ENCODE measurements at regions not wholly inside any gene's neighbourhood (a gene's known extent, or its start where the extent isn't known, plus 50 kb on each side); places are given as distances from the start of the nearest gene placed in this dataset.

DNA sequence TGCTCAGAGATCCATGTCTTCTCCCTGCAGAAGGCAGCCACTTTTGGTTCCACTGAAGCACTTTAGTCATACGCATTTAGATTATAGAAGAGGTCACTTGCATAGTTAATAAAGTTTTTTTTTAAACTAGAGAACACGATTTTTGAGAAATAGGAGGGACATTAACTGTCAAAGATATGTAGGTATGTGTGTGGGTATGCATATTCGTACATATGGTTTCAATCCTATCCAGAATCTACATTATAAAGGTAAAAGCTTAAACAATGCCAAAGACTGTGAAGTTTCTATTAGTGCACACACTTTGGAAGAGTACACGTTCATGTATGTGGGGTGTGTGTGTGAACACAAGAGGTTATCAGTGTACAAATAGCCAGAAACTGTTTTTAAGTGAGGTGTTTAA lies 103.2 kb downstream of the BTBD3 start:
- FAIRE-seq = no peak
- TF ChIP-seq GATA2 (IDR thresholded peaks at IDR 0.05; ENCODE audit: insufficient read depth, insufficient read length, low read depth, low read length) = no peak
- no peak for DNase-seq (ENCODE audit: low read depth, low spot score)
- no peaks in the 10 kb centered on the region for H3K27me3 ChIP-seq (ENCODE audit: control insufficient read depth in 2 of 2, insufficient read depth in 2 of 2, low read length in 2 of 2)
- H3K4me2 ChIP-seq (ENCODE audit: insufficient read depth, low read length) = no peak overlapping the region
- CTCF ChIA-PET = interaction anchor here (1.8 kb wide), 1 partner anchor 8 kb away, joined by 9 read pairs; no protein-coding TSS in a partner anchor
- POLR2A ChIA-PET = no interaction called here
- H3K4me1 ChIP-seq (ENCODE audit: control insufficient read depth, extremely low read depth, insufficient read depth, low read length) = no peaks in the 10 kb centered on the region
- H3K79me2 ChIP-seq (ENCODE audit: control insufficient read depth, insufficient read depth, low read length) = no peaks in the 10 kb centered on the region
- no TSS peak for BruUV-seq (replicated peaks)
- no peak overlapping the region for H2AFZ ChIP-seq (ENCODE audit: low read depth, low read length)
- no peak overlapping the region for H3K9ac ChIP-seq (replicated peaks; ENCODE audit: extremely low read depth, insufficient read depth, low read length)
- dilution Hi-C loops (cut with MboI; ENCODE audit: extremely low pct_ligation_motif_present, low sequenced_read_pairs) (no loop called here), intact Hi-C loops (cut with micrococcal nuclease) (no loop called here)
- no peaks in the 10 kb centered on the region for H3K9me3 ChIP-seq (replicated peaks; ENCODE audit: control insufficient read depth, insufficient read depth, low read length)
- H3K36me3 ChIP-seq (ENCODE audit: control insufficient read depth in 2 of 2, extremely low read depth in 1 of 2, insufficient read depth in 2 of 2, low read length in 2 of 2) = no peaks in the 10 kb centered on the region
- H3K9me1 ChIP-seq (replicated peaks; ENCODE audit: control insufficient read depth, extremely low read depth, insufficient read depth, low read length) = no peaks in the 10 kb centered on the region
- no peak overlapping the region for H3K4me3 ChIP-seq (replicated peaks in 1 of 3; ENCODE audit: insufficient read depth in 1 of 3, low read depth in 1 of 3, low read length in 3 of 3)
- no peaks in the 10 kb centered on the region for H4K20me1 ChIP-seq (replicated peaks; ENCODE audit: control insufficient read depth, extremely low read depth, insufficient read depth, low read length)
- no peak overlapping the region for H3K27ac ChIP-seq (ENCODE audit: insufficient read depth, low read depth, low read length)

GRCh38 chr20:12022126-12022525 lies 104.4 kb downstream of the BTBD3 start:
- Histone ChIP-seq H3K9ac (replicated peaks; ENCODE audit: extremely low read depth, insufficient read depth, low read length) (no peak overlapping the region), H3K4me3 (replicated peaks in 1 of 3; ENCODE audit: insufficient read depth in 1 of 3, low read depth in 1 of 3, low read length in 3 of 3) (no peak overlapping the region), H3K4me2 (ENCODE audit: insufficient read depth, low read length) (no peak overlapping the region), H4K20me1 (replicated peaks; ENCODE audit: control insufficient read depth, extremely low read depth, insufficient read depth, low read length) (no peaks in the 10 kb centered on the region), H3K36me3 (ENCODE audit: control insufficient read depth in 2 of 2, extremely low read depth in 1 of 2, insufficient read depth in 2 of 2, low read length in 2 of 2) (no peaks in the 10 kb centered on the region), H3K79me2 (ENCODE audit: control insufficient read depth, insufficient read depth, low read length) (no peaks in the 10 kb centered on the region), H2AFZ (ENCODE audit: low read depth, low read length) (no peak overlapping the region), H3K9me1 (replicated peaks; ENCODE audit: control insufficient read depth, extremely low read depth, insufficient read depth, low read length) (no peaks in the 10 kb centered on the region), H3K9me3 (replicated peaks; ENCODE audit: control insufficient read depth, insufficient read depth, low read length) (no peaks in the 10 kb centered on the region), H3K4me1 (ENCODE audit: control insufficient read depth, extremely low read depth, insufficient read depth, low read length) (no peaks in the 10 kb centered on the region), H3K27me3 (ENCODE audit: control insufficient read depth in 2 of 2, insufficient read depth in 2 of 2, low read length in 2 of 2) (no peaks in the 10 kb centered on the region), H3K27ac (ENCODE audit: insufficient read depth, low read depth, low read length) (no peak overlapping the region)
- TF ChIP-seq MYC (IDR thresholded peaks at IDR 0.05; ENCODE audit: low read depth, low read length) (no peak), POLR2AphosphoS5 (IDR thresholded peaks at IDR 0.05; ENCODE audit: insufficient read depth, low read depth, low read length) (no peak), EZH2 (IDR thresholded peaks at IDR 0.05; ENCODE audit: borderline replicate concordance, low read depth, low read length, severe bottlenecking) (no peak), CTCF (IDR thresholded peaks at IDR 0.05; ENCODE audit: extremely low read depth in 1 of 2, insufficient read depth in 1 of 2, low read depth in 1 of 2, low read length in 2 of 2) (no peak), JUN (IDR thresholded peaks at IDR 0.05; ENCODE audit: borderline replicate concordance, insufficient read depth, insufficient read length, low read depth) (no peak), FOS (IDR thresholded peaks at IDR 0.05; ENCODE audit: borderline replicate concordance, insufficient read depth, low read length) (no peak), POLR2A (IDR thresholded peaks at IDR 0.05; ENCODE audit: low read depth, low read length) (no peak), GATA2 (IDR thresholded peaks at IDR 0.05; ENCODE audit: insufficient read depth, insufficient read length, low read depth, low read length) (no peak)
- TF ChIP-seq, protein P1, sequence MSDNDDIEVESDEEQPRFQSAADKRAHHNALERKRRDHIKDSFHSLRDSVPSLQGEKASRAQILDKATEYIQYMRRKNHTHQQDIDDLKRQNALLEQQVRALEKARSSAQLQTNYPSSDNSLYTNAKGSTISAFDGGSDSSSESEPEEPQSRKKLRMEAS (IDR thresholded peaks at IDR 0.05; ENCODE audit: insufficient read depth, insufficient read length) = no peak
- FAIRE-seq = no peak
- no TSS peak for BruUV-seq (replicated peaks)
- POLR2A ChIA-PET = interaction anchor here (0.7 kb wide), 1 partner anchor 392 kb away, joined by 6 read pairs; no protein-coding TSS in a partner anchor
- DNase-seq (ENCODE audit: low read depth, low spot score) = no peak
- CTCF ChIA-PET = interaction anchor here (0.7 to 1.8 kb wide), 3 partner anchors 10 to 1020 kb away, joined by 3 to 9 read pairs (median 3); no protein-coding TSS in a partner anchor
- dilution Hi-C loops (cut with MboI; ENCODE audit: extremely low pct_ligation_motif_present, low sequenced_read_pairs) (no loop called here), intact Hi-C loops (cut with micrococcal nuclease) (no loop called here)
